Karpas-422 (cell line): ENCODE measurements at regions not wholly inside any gene's neighbourhood (a gene's known extent, or its start where the extent isn't known, plus 50 kb on each side); places are given as distances from the start of the nearest gene placed in this dataset.

Experiments used
- DNase-seq: peaks from one replicate; pipeline ENCODE4 v3.0.0-alpha.2; 2015
- H2AFZ ChIP-seq: fragments of 200-600 bp; sonication (generic); 2 replicates; pipeline ENCODE4 v1.6.1; 2014; ENCODE audit warnings: antibody characterized with exemption, low read length, mixed read lengths
- H3K27ac ChIP-seq: fragments of 200-600 bp; sonication (generic); 2 replicates; pipeline ENCODE4 v1.5.1; 2014; ENCODE audit warnings: mild to moderate bottlenecking, low read length, moderate library complexity
- H3K27me3 ChIP-seq: fragments of 200-600 bp; sonication (generic); 2 replicates; pipeline ENCODE4 v1.6.1; 2014; ENCODE audit warnings: low read length, mixed read lengths
- H3K36me3 ChIP-seq: fragments of 200-600 bp; sonication (generic); 2 replicates; pipeline ENCODE4 v1.6.1; 2014; ENCODE audit warnings: low read length, mixed read lengths; ENCODE audit not compliant: insufficient read depth
- H3K4me1 ChIP-seq: fragments of 200-600 bp; sonication (generic); 2 replicates; pipeline ENCODE4 v1.6.1; 2014; ENCODE audit warnings: mild to moderate bottlenecking, low read length, mixed read lengths
- H3K4me2 ChIP-seq: fragments of 200-600 bp; sonication (generic); 2 replicates; pipeline ENCODE4 v1.6.1; 2014; ENCODE audit warnings: low read length, low read depth, mild to moderate bottlenecking; ENCODE audit not compliant: poor library complexity, severe bottlenecking
- H3K4me3 ChIP-seq: fragments of 200-600 bp; sonication (generic); 2 replicates; pipeline ENCODE4 v1.5.1; 2014; ENCODE audit warnings: mild to moderate bottlenecking, antibody characterized with exemption, low read length, mixed read lengths
- H3K79me2 ChIP-seq: fragments of 200-600 bp; sonication (generic); 2 replicates; pipeline ENCODE4 v1.6.1; 2014; ENCODE audit warnings: mild to moderate bottlenecking, low read length, mixed read lengths
- H3K9ac ChIP-seq: fragments of 200-600 bp; sonication (generic); 2 replicates; pipeline ENCODE4 v1.6.0; 2014; ENCODE audit warnings: low read length
- H3K9me2 ChIP-seq: fragments of 200-600 bp; sonication (generic), shearing (Covaris generic); replicated peaks from 2 replicates; pipeline ENCODE4 v1.6.0; 2014; ENCODE audit warnings: mild to moderate bottlenecking, low read length, moderate library complexity; ENCODE audit not compliant: insufficient read depth
- H3K9me3 ChIP-seq: fragments of 300-700, 200-600 bp; sonication (generic); 2 replicates; pipeline ENCODE4 v1.6.1; 2014; ENCODE audit warnings: low read length, mixed read lengths
- H4K20me1 ChIP-seq: fragments of 200-600 bp; sonication (generic); 2 replicates; pipeline ENCODE4 v1.6.1; 2014; ENCODE audit warnings: mild to moderate bottlenecking, antibody characterized with exemption, low read length, low read depth; ENCODE audit not compliant: insufficient read depth

DNA sequence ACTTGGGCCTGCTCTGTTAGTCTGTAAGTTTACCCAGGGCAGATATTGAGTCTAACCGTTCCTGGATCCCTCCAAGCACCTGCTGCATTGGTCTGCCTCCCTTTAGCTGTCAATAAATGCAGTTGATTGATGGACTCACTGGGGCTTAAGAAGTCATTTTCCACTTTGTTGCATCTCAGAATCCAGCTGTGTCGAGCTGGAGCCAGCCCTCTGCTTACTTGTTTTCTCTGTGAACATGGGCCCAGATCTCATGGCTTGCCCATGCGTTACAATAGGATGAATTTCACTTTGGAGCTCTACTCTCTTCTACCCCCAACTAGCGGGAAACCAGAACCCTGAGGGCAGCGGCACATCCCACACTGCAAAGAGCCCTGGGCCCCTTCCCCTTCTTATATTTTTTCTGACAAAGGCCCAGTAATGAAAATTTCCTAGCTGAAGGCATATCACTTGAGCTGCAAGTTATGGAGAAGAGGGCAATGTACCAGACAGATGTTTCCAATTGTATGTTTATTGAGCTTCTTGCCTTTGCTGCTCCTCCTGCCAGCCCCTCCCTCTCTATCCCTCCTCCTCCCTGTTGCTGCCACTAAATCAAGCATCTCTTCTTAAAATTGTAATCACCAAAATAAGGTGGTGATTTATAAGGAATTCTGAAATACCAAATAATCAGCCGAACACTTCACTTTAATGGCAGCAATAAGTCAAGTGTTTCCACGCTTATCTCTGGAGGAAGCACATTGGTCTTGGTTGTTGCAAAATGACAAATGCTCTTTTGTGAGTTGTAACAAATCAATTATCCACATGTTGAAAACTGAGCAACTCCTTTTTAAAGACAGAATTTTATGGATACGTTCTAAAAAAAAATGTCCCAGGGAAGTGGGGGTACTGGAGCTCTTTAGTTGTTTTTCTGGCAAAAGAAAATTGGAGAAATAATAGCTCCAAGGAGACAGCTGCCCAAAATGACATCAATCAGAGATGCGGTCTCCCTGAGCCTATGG is 212.3 kb upstream of the ZBED5 start:
- no peak overlapping the region for H3K27ac ChIP-seq
- no peak for DNase-seq
- H3K27me3 ChIP-seq, result no peaks in the 10 kb centered on the region
- H3K36me3 ChIP-seq, result no peaks in the 10 kb centered on the region
- peaks cover 8% of the 10 kb centered on the region for H3K4me1 ChIP-seq
- no peak overlapping the region for H3K9ac ChIP-seq
- no peaks in the 10 kb centered on the region for H3K9me3 ChIP-seq
- no peak overlapping the region for H3K4me3 ChIP-seq
- no peak overlapping the region for H2AFZ ChIP-seq
- H3K4me2 ChIP-seq, result no peak overlapping the region
- no peaks in the 10 kb centered on the region for H3K9me2 ChIP-seq
- no peaks in the 10 kb centered on the region for H3K79me2 ChIP-seq
- H4K20me1 ChIP-seq, result no peaks in the 10 kb centered on the region

GRCh38 chr11:11068113-11068512 is 210.3 kb upstream of the ZBED5 start:
- Histone ChIP-seq H3K9ac (no peak overlapping the region), H3K4me2 (no peak overlapping the region), H3K4me1 (peaks cover 8% of the 10 kb centered on the region), H4K20me1 (no peaks in the 10 kb centered on the region), H3K9me3 (no peaks in the 10 kb centered on the region), H3K79me2 (no peaks in the 10 kb centered on the region), H3K4me3 (no peak overlapping the region), H3K27me3 (no peaks in the 10 kb centered on the region), H3K36me3 (no peaks in the 10 kb centered on the region), H2AFZ (no peak overlapping the region), H3K9me2 (no peaks in the 10 kb centered on the region), H3K27ac (no peak overlapping the region)
- no peak for DNase-seq

DNA sequence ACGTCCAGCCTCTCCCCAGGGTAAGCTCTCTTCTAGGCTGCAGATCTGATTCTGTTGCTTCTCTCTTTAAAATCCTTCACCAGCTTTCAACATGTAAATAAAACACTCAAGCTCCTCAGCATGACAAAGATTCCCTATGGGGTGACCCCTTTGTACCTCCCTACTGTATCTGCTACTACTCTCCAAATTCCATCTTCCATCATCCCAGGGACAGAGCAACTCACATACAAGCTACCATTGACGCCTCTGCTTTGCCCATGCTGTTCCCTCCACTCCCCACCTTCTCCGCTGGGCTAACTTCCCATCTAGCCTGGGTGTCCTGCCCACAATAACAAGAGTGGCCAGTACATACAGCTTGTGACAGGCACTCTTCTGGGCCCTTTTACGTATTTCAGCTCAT is 207.5 kb upstream of the ZBED5 start:
- Histone ChIP-seq H3K9ac (no peak overlapping the region), H3K4me3 (no peak overlapping the region), H3K27ac (no peak overlapping the region), H3K36me3 (no peaks in the 10 kb centered on the region), H4K20me1 (no peaks in the 10 kb centered on the region), H2AFZ (no peak overlapping the region), H3K9me3 (no peaks in the 10 kb centered on the region), H3K27me3 (no peaks in the 10 kb centered on the region), H3K9me2 (no peaks in the 10 kb centered on the region), H3K4me2 (no peak overlapping the region), H3K79me2 (no peaks in the 10 kb centered on the region), H3K4me1 (peaks cover 8% of the 10 kb centered on the region)
- no peak for DNase-seq

DNA sequence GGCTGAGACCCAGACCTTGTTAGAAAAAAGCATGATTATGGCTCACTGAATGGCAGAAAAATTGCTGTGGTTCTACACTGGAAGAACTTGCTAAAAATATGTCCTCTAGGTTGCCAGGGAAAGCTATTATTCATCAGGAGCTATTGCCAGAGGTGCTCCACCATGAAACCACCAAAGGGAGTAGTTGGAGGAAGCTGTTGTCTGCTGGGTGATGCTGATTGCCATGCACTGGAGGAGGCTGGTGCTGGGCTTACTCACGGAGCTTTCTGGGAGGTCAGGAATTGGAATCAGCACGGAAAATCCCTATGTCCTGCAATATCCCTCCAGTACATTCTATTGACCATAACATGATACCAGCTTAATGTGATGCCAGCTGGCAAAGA is 199.6 kb upstream of the ZBED5 start:
- no peaks in the 10 kb centered on the region for H3K9me2 ChIP-seq
- H3K27ac ChIP-seq, result no peak overlapping the region
- H3K4me2 ChIP-seq, result no peak overlapping the region
- H3K36me3 ChIP-seq, result no peaks in the 10 kb centered on the region
- no peaks in the 10 kb centered on the region for H3K79me2 ChIP-seq
- no peaks in the 10 kb centered on the region for H4K20me1 ChIP-seq
- no peak for DNase-seq
- H3K4me3 ChIP-seq, result no peak overlapping the region
- no peak overlapping the region for H3K9ac ChIP-seq
- no peaks in the 10 kb centered on the region for H3K9me3 ChIP-seq
- no peaks in the 10 kb centered on the region for H3K4me1 ChIP-seq
- H2AFZ ChIP-seq, result no peak overlapping the region
- H3K27me3 ChIP-seq, result no peaks in the 10 kb centered on the region; the same call in 1 of the 2 replicates

DNA sequence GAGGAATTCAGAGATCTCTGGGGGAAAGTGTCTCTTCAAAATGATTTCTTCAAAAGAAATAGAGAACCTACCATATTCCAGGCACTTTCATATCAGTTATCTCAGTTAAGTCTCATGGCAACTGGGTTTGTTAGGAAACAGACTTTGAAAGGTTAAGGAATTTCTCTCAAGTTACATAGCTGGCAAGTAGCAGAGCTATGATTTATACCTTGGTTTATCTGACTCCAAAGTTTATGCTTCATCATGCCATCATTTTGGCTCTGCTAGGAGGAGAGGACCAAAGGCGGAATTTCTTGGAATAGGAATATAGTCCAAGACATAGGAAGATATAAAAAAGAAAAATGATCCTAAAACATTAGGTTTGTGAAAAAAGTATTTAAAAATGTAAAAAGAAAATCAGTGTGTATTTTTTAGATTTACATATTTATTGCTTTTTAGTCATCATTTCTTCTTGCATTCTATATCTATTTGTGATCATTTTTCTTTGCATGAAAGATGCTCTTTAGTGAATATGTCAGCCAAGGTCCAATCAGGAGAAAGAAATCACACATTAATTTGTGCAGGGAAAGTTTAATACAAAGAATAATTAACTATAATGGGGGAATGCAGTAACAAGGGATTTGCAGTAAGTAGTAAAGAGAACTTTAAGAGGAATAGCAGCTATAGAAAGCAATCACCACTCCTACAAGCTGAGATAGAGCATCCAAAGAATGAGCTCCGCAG is 199.1 kb upstream of the ZBED5 start:
- no peaks in the 10 kb centered on the region for H3K9me3 ChIP-seq
- DNase-seq, result no peak
- no peak overlapping the region for H3K27ac ChIP-seq
- no peaks in the 10 kb centered on the region for H3K79me2 ChIP-seq
- no peaks in the 10 kb centered on the region; the same call in 1 of the 2 replicates for H3K27me3 ChIP-seq
- no peak overlapping the region for H3K4me3 ChIP-seq
- no peak overlapping the region for H2AFZ ChIP-seq
- H3K4me1 ChIP-seq, result no peaks in the 10 kb centered on the region
- H3K9me2 ChIP-seq, result no peaks in the 10 kb centered on the region
- no peaks in the 10 kb centered on the region for H3K36me3 ChIP-seq
- no peaks in the 10 kb centered on the region for H4K20me1 ChIP-seq
- H3K4me2 ChIP-seq, result no peak overlapping the region
- no peak overlapping the region for H3K9ac ChIP-seq

DNA sequence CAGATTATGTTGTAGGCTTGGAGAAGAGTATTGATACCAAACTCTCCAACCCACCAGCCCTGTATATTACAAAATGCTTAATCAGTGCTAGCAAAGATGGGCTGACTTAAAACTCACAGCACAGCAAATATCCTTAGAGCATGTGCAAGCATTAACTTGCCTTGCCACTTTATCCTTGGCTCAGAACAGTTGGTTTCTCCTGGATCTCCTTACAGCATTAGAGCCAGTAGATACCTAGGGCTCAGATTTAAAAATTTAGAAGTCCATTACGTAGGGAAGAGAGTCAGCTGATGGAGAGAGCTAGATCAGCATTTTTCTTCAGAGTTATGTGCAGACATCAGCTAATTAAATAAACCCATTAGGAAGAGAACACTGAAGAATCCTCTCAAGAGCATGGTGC is 198.5 kb upstream of the ZBED5 start:
- no peak for DNase-seq
- H3K9ac ChIP-seq, result no peak overlapping the region
- no peak overlapping the region for H3K27ac ChIP-seq
- no peaks in the 10 kb centered on the region for H3K79me2 ChIP-seq
- H4K20me1 ChIP-seq, result no peaks in the 10 kb centered on the region
- no peak overlapping the region for H2AFZ ChIP-seq
- H3K9me3 ChIP-seq, result no peaks in the 10 kb centered on the region
- no peaks in the 10 kb centered on the region for H3K9me2 ChIP-seq
- H3K4me3 ChIP-seq, result no peak overlapping the region
- H3K36me3 ChIP-seq, result no peaks in the 10 kb centered on the region
- H3K4me2 ChIP-seq, result no peak overlapping the region
- H3K27me3 ChIP-seq, result no peaks in the 10 kb centered on the region; the same call in 1 of the 2 replicates
- no peaks in the 10 kb centered on the region for H3K4me1 ChIP-seq

DNA sequence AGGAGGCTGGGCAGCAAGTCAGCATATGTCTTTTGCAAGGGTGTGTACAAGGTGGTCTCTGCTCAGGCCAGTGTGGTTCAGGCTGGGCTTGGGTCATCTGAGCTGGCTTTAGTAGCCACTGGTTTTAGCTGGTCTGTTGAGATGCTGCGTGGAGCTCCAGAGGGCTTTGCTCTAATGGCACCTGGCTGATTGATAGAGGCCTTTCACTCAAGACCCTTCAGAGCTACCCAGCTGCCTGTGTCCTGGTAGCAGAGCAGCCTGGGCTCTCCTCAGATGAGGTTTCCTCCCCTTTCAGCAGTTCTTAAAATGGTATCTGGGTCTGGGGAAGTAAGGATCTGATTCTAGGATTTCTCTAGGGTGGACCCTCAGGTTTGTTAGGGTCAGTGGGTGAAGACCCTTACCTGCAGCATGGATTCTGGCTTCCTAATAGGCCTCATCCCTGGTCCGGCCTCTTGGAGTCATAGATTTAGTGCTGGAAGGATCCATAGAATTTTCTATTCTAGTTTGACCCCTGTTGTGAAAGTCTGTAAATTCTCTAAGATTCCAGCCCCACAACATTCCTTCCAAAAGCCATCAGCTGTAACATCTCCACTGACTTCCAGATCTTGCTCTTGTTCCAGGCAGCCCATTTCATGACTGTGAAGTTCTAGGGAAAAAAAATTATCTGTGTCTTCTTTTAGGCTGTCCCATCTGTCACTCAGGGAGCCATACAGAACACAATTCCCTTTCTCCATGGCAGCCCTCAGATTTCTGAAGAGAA is 190.2 kb upstream of the ZBED5 start:
- H3K79me2 ChIP-seq, result no peaks in the 10 kb centered on the region
- no peaks in the 10 kb centered on the region for H3K9me2 ChIP-seq

DNA sequence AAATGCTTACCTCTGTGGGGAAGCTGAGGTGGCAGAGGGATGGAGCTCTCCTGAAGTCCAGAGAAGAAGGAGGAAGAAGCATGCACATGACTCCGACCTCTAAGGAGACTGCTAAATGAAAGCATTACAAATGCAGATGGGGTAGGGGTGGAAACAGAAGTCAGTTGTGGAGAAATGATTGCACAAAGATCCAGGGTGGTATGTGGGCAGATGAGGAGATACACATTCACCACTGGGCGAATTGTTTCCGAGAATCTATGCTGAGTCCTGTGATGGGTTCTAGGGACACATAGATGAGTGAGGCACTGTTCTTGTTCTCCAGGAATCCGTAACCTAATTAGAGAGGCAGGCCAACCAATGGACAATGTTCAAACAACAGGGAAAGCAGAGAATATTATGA is 188.9 kb upstream of the ZBED5 start:
- Histone ChIP-seq H3K4me1 (no peaks in the 10 kb centered on the region), H3K36me3 (no peaks in the 10 kb centered on the region), H3K79me2 (no peaks in the 10 kb centered on the region), H4K20me1 (no peaks in the 10 kb centered on the region), H3K9me3 (no peaks in the 10 kb centered on the region), H3K27me3 (no peaks in the 10 kb centered on the region), H3K27ac (no peak overlapping the region), H3K9ac (no peak overlapping the region), H3K9me2 (no peaks in the 10 kb centered on the region), H2AFZ (no peak overlapping the region), H3K4me3 (no peak overlapping the region), H3K4me2 (no peak overlapping the region)
- DNase-seq, result no peak

More for the DNA sequence above, 190.2 kb upstream of the ZBED5 start:
- H3K4me3 ChIP-seq, result no peak overlapping the region
- H3K36me3 ChIP-seq, result no peaks in the 10 kb centered on the region
- no peak overlapping the region for H3K4me2 ChIP-seq
- H3K9me3 ChIP-seq, result no peaks in the 10 kb centered on the region
- no peaks in the 10 kb centered on the region for H3K27me3 ChIP-seq
- no peaks in the 10 kb centered on the region for H3K4me1 ChIP-seq
- DNase-seq, result no peak
- no peak overlapping the region for H3K9ac ChIP-seq
- H2AFZ ChIP-seq, result no peak overlapping the region
- H3K27ac ChIP-seq, result no peak overlapping the region
- no peaks in the 10 kb centered on the region for H4K20me1 ChIP-seq
